ENCODE measurements at regions not wholly inside any gene's neighbourhood (a gene's known extent, or its start where the extent isn't known, plus 50 kb on each side); places are given as distances from the start of the nearest gene placed in this dataset.
"Not testable (repeated sequence)": the region's sequence is repeated elsewhere in the genome, so short reads cannot be mapped to it uniquely, and the experiment has no call there.

GRCh38 chr6:144781836-144782235 is 496.7 kb downstream of the UTRN start:
- no peak overlapping the region for H3K4me3 ChIP-seq (ENCODE audit: low read length in 2 of 2)
- H3K27me3 ChIP-seq (ENCODE audit: control insufficient read depth in 2 of 2, insufficient read depth in 1 of 2, low read length in 1 of 2): no peaks in the 10 kb centered on the region
- DNase-seq (ENCODE audit: low read depth in 6 of 9, low spot score in 9 of 9): no peak
- H3K27ac ChIP-seq (ENCODE audit: low read depth in 1 of 2, low read length in 1 of 2): no peak overlapping the region
- H3K9me3 ChIP-seq (ENCODE audit: control insufficient read depth in 2 of 2, insufficient read depth in 1 of 2, low read length in 1 of 2): no peaks in the 10 kb centered on the region
- H3K36me3 ChIP-seq (ENCODE audit: control insufficient read depth in 2 of 2, insufficient read depth in 2 of 2, low read length in 1 of 2): peaks cover 0 to 12% of the 10 kb centered on the region in 2 donors
- H3K4me1 ChIP-seq (ENCODE audit: control insufficient read depth in 2 of 2, insufficient read depth in 2 of 2, low read length in 2 of 2): no peaks in the 10 kb centered on the region
- 97% methylated on average over 3 of the region's 3 CpGs for WGBS

- Histone ChIP-seq H3K9me3 (ENCODE audit: control insufficient read depth in 2 of 2, insufficient read depth in 1 of 2, low read length in 1 of 2) (no peaks in the 10 kb centered on the region), H3K36me3 (ENCODE audit: control insufficient read depth in 2 of 2, insufficient read depth in 2 of 2, low read length in 1 of 2) (peaks cover 0 to 12% of the 10 kb centered on the region in 2 donors), H3K4me3 (ENCODE audit: low read length in 2 of 2) (no peak overlapping the region), H3K27ac (ENCODE audit: low read depth in 1 of 2, low read length in 1 of 2) (no peak overlapping the region), H3K27me3 (ENCODE audit: control insufficient read depth in 2 of 2, insufficient read depth in 1 of 2, low read length in 1 of 2) (no peaks in the 10 kb centered on the region), H3K4me1 (ENCODE audit: control insufficient read depth in 2 of 2, insufficient read depth in 2 of 2, low read length in 2 of 2) (no peaks in the 10 kb centered on the region)
- WGBS: 95% methylated on average over 6 of the region's 6 CpGs
- no peak for DNase-seq (ENCODE audit: low read depth in 6 of 9, low spot score in 9 of 9)
Observed at GRCh38 chr6:144782634-144783033, 497.5 kb downstream of the UTRN start.

GRCh38 chr6:144785056-144785455 is 499.9 kb downstream of the UTRN start:
- peaks cover 0 to 18% of the 10 kb centered on the region in 2 donors for H3K36me3 ChIP-seq (ENCODE audit: control insufficient read depth in 2 of 2, insufficient read depth in 2 of 2, low read length in 1 of 2)

GRCh38 chr6:144786825-144787224 is 501.7 kb downstream of the UTRN start:
- Histone ChIP-seq H3K27ac (ENCODE audit: low read depth in 1 of 2, low read length in 1 of 2) (no peak overlapping the region), H3K9me3 (ENCODE audit: control insufficient read depth in 2 of 2, insufficient read depth in 1 of 2, low read length in 1 of 2) (no peaks in the 10 kb centered on the region), H3K4me3 (ENCODE audit: low read length in 2 of 2) (no peak overlapping the region), H3K27me3 (ENCODE audit: control insufficient read depth in 2 of 2, insufficient read depth in 1 of 2, low read length in 1 of 2) (no peaks in the 10 kb centered on the region), H3K36me3 (ENCODE audit: control insufficient read depth in 2 of 2, insufficient read depth in 2 of 2, low read length in 1 of 2) (peaks cover 0 to 19% of the 10 kb centered on the region in 2 donors), H3K4me1 (ENCODE audit: control insufficient read depth in 2 of 2, insufficient read depth in 2 of 2, low read length in 2 of 2) (no peaks in the 10 kb centered on the region)
- WGBS: 97% methylated on average over 2 of the region's 2 CpGs
- no peak for DNase-seq (ENCODE audit: low read depth in 6 of 9, low spot score in 9 of 9)

More at GRCh38 chr6:144785056-144785455, 499.9 kb downstream of the UTRN start:
- no peaks in the 10 kb centered on the region for H3K27me3 ChIP-seq (ENCODE audit: control insufficient read depth in 2 of 2, insufficient read depth in 1 of 2, low read length in 1 of 2)
- no peak overlapping the region for H3K27ac ChIP-seq (ENCODE audit: low read depth in 1 of 2, low read length in 1 of 2)
- no peaks in the 10 kb centered on the region for H3K4me1 ChIP-seq (ENCODE audit: control insufficient read depth in 2 of 2, insufficient read depth in 2 of 2, low read length in 2 of 2)
- no peak for DNase-seq (ENCODE audit: low read depth in 6 of 9, low spot score in 9 of 9)
- WGBS: 96% methylated on average over 3 of the region's 3 CpGs
- no peaks in the 10 kb centered on the region for H3K9me3 ChIP-seq (ENCODE audit: control insufficient read depth in 2 of 2, insufficient read depth in 1 of 2, low read length in 1 of 2)
- no peak overlapping the region for H3K4me3 ChIP-seq (ENCODE audit: low read length in 2 of 2)

GRCh38 chr6:144793744-144794143 is 508.6 kb downstream of the UTRN start:
- Histone ChIP-seq H3K27me3 (ENCODE audit: control insufficient read depth in 2 of 2, insufficient read depth in 1 of 2, low read length in 1 of 2) (no peaks in the 10 kb centered on the region), H3K27ac (ENCODE audit: low read depth in 1 of 2, low read length in 1 of 2) (no peak overlapping the region), H3K4me1 (ENCODE audit: control insufficient read depth in 2 of 2, insufficient read depth in 2 of 2, low read length in 2 of 2) (no peaks in the 10 kb centered on the region), H3K9me3 (ENCODE audit: control insufficient read depth in 2 of 2, insufficient read depth in 1 of 2, low read length in 1 of 2) (no peaks in the 10 kb centered on the region), H3K4me3 (ENCODE audit: low read length in 2 of 2) (no peak overlapping the region), H3K36me3 (ENCODE audit: control insufficient read depth in 2 of 2, insufficient read depth in 2 of 2, low read length in 1 of 2) (peaks cover 14 to 40% of the 10 kb centered on the region in 2 donors)
- no peak for DNase-seq (ENCODE audit: low read depth in 6 of 9, low spot score in 9 of 9)
- 98% methylated on average over 4 of the region's 4 CpGs for WGBS

- not testable (repeated sequence) for H3K9me3 ChIP-seq (ENCODE audit: control insufficient read depth in 2 of 2, insufficient read depth in 1 of 2, low read length in 1 of 2); H3K27ac ChIP-seq (ENCODE audit: low read depth in 1 of 2, low read length in 1 of 2); H3K4me3 ChIP-seq (ENCODE audit: low read length in 2 of 2); DNase-seq (ENCODE audit: low read depth in 6 of 9, low spot score in 9 of 9); H3K4me1 ChIP-seq (ENCODE audit: control insufficient read depth in 2 of 2, insufficient read depth in 2 of 2, low read length in 2 of 2); H3K27me3 ChIP-seq (ENCODE audit: control insufficient read depth in 2 of 2, insufficient read depth in 1 of 2, low read length in 1 of 2)
- WGBS: 98% methylated on average over 2 of the region's 2 CpGs
- peaks cover 15 to 40% of the 10 kb centered on the region in 2 donors for H3K36me3 ChIP-seq (ENCODE audit: control insufficient read depth in 2 of 2, insufficient read depth in 2 of 2, low read length in 1 of 2)
Observed at GRCh38 chr6:144795022-144795421, 509.9 kb downstream of the UTRN start.

GRCh38 chr6:144796070-144796469 is 510.9 kb downstream of the UTRN start:
- no peak overlapping the region for H3K27ac ChIP-seq (ENCODE audit: low read depth in 1 of 2, low read length in 1 of 2)
- over 99% methylated on average over 2 of the region's 2 CpGs for WGBS
- DNase-seq (ENCODE audit: low read depth in 6 of 9, low spot score in 9 of 9): no peak
- H3K4me3 ChIP-seq (ENCODE audit: low read length in 2 of 2): no peak overlapping the region
- H3K36me3 ChIP-seq (ENCODE audit: control insufficient read depth in 2 of 2, insufficient read depth in 2 of 2, low read length in 1 of 2): peaks cover 15 to 36% of the 10 kb centered on the region in 2 donors
- H3K9me3 ChIP-seq (ENCODE audit: control insufficient read depth in 2 of 2, insufficient read depth in 1 of 2, low read length in 1 of 2): no peaks in the 10 kb centered on the region
- H3K27me3 ChIP-seq (ENCODE audit: control insufficient read depth in 2 of 2, insufficient read depth in 1 of 2, low read length in 1 of 2): no peaks in the 10 kb centered on the region
- no peaks in the 10 kb centered on the region for H3K4me1 ChIP-seq (ENCODE audit: control insufficient read depth in 2 of 2, insufficient read depth in 2 of 2, low read length in 2 of 2)

GRCh38 chr6:144797881-144798589 is 512.9 kb downstream of the UTRN start:
- H3K27ac ChIP-seq (ENCODE audit: low read depth in 1 of 2, low read length in 1 of 2): no peak overlapping the region

GRCh38 chr6:144804246-144804790 is 519.2 kb downstream of the UTRN start:
- Histone ChIP-seq H3K27me3 (ENCODE audit: control insufficient read depth in 2 of 2, insufficient read depth in 1 of 2, low read length in 1 of 2) (no peaks in the 10 kb centered on the region), H3K4me1 (ENCODE audit: control insufficient read depth in 2 of 2, insufficient read depth in 2 of 2, low read length in 2 of 2) (no peaks in the 10 kb centered on the region), H3K27ac (ENCODE audit: low read depth in 1 of 2, low read length in 1 of 2) (no peak overlapping the region), H3K4me3 (ENCODE audit: low read length in 2 of 2) (no peak overlapping the region), H3K36me3 (ENCODE audit: control insufficient read depth in 2 of 2, insufficient read depth in 2 of 2, low read length in 1 of 2) (peaks cover 4 to 8% of the 10 kb centered on the region in 2 donors), H3K9me3 (ENCODE audit: control insufficient read depth in 2 of 2, insufficient read depth in 1 of 2, low read length in 1 of 2) (no peaks in the 10 kb centered on the region)
- DNase-seq (ENCODE audit: low read depth in 6 of 9, low spot score in 9 of 9): no peak

More at GRCh38 chr6:144797881-144798589, 512.9 kb downstream of the UTRN start:
- Histone ChIP-seq H3K4me1 (ENCODE audit: control insufficient read depth in 2 of 2, insufficient read depth in 2 of 2, low read length in 2 of 2) (no peaks in the 10 kb centered on the region), H3K9me3 (ENCODE audit: control insufficient read depth in 2 of 2, insufficient read depth in 1 of 2, low read length in 1 of 2) (no peaks in the 10 kb centered on the region), H3K27me3 (ENCODE audit: control insufficient read depth in 2 of 2, insufficient read depth in 1 of 2, low read length in 1 of 2) (no peaks in the 10 kb centered on the region), H3K4me3 (ENCODE audit: low read length in 2 of 2) (no peak overlapping the region), H3K36me3 (ENCODE audit: control insufficient read depth in 2 of 2, insufficient read depth in 2 of 2, low read length in 1 of 2) (peaks cover 15 to 35% of the 10 kb centered on the region in 2 donors)
- 98% methylated on average over 7 of the region's 7 CpGs for WGBS
- DNase-seq (ENCODE audit: low read depth in 6 of 9, low spot score in 9 of 9): no peak
